ENCODE measurements at regions not wholly inside any gene's neighbourhood (a gene's known extent, or its start where the extent isn't known, plus 50 kb on each side); places are given as distances from the start of the nearest gene placed in this dataset.

- ATAC-seq (ENCODE audit: insufficient read depth, low read depth): no peak
- no peaks in the 10 kb centered on the region for H3K9me3 ChIP-seq (ENCODE audit: insufficient read depth, low read length, severe bottlenecking)
- DNase-seq: no peak
Measured at GRCh38 chr1:193799948-193800690, 613.7 kb upstream of the B3GALT2 start.

DNA sequence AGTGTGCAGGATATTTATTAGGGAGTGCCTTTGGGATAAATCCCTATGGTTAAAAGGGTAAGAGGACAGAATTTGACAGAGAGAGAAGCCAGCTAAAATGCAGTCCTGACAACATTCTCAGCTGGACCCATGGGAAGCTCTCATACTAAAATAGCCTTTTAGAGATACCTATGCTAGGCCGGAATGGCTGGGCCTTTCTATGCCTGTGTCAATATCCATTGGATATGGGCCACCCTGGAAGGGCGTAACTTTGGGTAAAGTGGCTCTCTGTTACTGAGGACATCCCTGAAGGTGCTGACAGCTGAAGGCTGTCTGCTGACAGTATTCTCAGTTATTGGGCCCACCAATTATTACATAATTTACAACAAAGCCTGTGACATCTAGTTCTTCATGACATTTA lies 613.0 kb upstream of the B3GALT2 start:
- Histone ChIP-seq H3K4me3 (ENCODE audit: low read depth in 1 of 2, low read length in 2 of 2) (no peak overlapping the region), H3K27ac (ENCODE audit: low read length) (no peak overlapping the region), H3K27me3 (ENCODE audit: insufficient read depth, low read length, poor library complexity) (no peaks in the 10 kb centered on the region), H4K20me1 (ENCODE audit: insufficient read depth, low read length) (no peaks in the 10 kb centered on the region), H3K9me3 (ENCODE audit: insufficient read depth, low read length, severe bottlenecking) (no peaks in the 10 kb centered on the region), H3K9ac (ENCODE audit: low read depth, low read length) (no peak overlapping the region), H3K4me2 (ENCODE audit: insufficient read depth, low read length) (no peak overlapping the region), H3K4me1 (ENCODE audit: insufficient read depth, low read length) (no peaks in the 10 kb centered on the region), H3K36me3 (ENCODE audit: insufficient read depth, low read length) (no peaks in the 10 kb centered on the region), H2AFZ (ENCODE audit: low read depth, low read length) (no peak overlapping the region), H3K79me2 (ENCODE audit: insufficient read depth, low read length) (no peaks in the 10 kb centered on the region)
- ATAC-seq (ENCODE audit: insufficient read depth, low read depth): no peak
- TF ChIP-seq, protein P1, sequence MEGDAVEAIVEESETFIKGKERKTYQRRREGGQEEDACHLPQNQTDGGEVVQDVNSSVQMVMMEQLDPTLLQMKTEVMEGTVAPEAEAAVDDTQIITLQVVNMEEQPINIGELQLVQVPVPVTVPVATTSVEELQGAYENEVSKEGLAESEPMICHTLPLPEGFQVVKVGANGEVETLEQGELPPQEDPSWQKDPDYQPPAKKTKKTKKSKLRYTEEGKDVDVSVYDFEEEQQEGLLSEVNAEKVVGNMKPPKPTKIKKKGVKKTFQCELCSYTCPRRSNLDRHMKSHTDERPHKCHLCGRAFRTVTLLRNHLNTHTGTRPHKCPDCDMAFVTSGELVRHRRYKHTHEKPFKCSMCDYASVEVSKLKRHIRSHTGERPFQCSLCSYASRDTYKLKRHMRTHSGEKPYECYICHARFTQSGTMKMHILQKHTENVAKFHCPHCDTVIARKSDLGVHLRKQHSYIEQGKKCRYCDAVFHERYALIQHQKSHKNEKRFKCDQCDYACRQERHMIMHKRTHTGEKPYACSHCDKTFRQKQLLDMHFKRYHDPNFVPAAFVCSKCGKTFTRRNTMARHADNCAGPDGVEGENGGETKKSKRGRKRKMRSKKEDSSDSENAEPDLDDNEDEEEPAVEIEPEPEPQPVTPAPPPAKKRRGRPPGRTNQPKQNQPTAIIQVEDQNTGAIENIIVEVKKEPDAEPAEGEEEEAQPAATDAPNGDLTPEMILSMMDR (IDR thresholded peaks at IDR 0.05; ENCODE audit: borderline replicate concordance, extremely low read depth, low read length, poor library complexity, severe bottlenecking): no peak
- TF ChIP-seq EZH2 (IDR thresholded peaks at IDR 0.05; ENCODE audit: borderline replicate concordance, low read depth, low read length, severe bottlenecking): no peak
- no peak for DNase-seq

More at GRCh38 chr1:193799948-193800690, 613.7 kb upstream of the B3GALT2 start:
- TF ChIP-seq, protein P1 (IDR thresholded peaks at IDR 0.05; ENCODE audit: borderline replicate concordance, extremely low read depth, low read length, poor library complexity, severe bottlenecking): no peak
- TF ChIP-seq EZH2 (IDR thresholded peaks at IDR 0.05; ENCODE audit: borderline replicate concordance, low read depth, low read length, severe bottlenecking): no peak
- H3K27ac ChIP-seq (ENCODE audit: low read length): no peak overlapping the region
- no peaks in the 10 kb centered on the region for H3K36me3 ChIP-seq (ENCODE audit: insufficient read depth, low read length)
- no peak overlapping the region for H3K4me2 ChIP-seq (ENCODE audit: insufficient read depth, low read length)
- H3K4me3 ChIP-seq (ENCODE audit: low read depth in 1 of 2, low read length in 2 of 2): no peak overlapping the region
- H3K27me3 ChIP-seq (ENCODE audit: insufficient read depth, low read length, poor library complexity): no peaks in the 10 kb centered on the region
- H3K79me2 ChIP-seq (ENCODE audit: insufficient read depth, low read length): no peaks in the 10 kb centered on the region
- no peaks in the 10 kb centered on the region for H3K4me1 ChIP-seq (ENCODE audit: insufficient read depth, low read length)
- no peak overlapping the region for H2AFZ ChIP-seq (ENCODE audit: low read depth, low read length)
- no peak overlapping the region for H3K9ac ChIP-seq (ENCODE audit: low read depth, low read length)
- no peaks in the 10 kb centered on the region for H4K20me1 ChIP-seq (ENCODE audit: insufficient read depth, low read length)

- no peaks in the 10 kb centered on the region for H3K36me3 ChIP-seq (ENCODE audit: insufficient read depth, low read length)
- H3K4me2 ChIP-seq (ENCODE audit: insufficient read depth, low read length): no peak overlapping the region
- H3K27ac ChIP-seq (ENCODE audit: low read length): no peak overlapping the region
- TF ChIP-seq EZH2 (IDR thresholded peaks at IDR 0.05; ENCODE audit: borderline replicate concordance, low read depth, low read length, severe bottlenecking): no peak
- TF ChIP-seq, protein P1 (IDR thresholded peaks at IDR 0.05; ENCODE audit: borderline replicate concordance, extremely low read depth, low read length, poor library complexity, severe bottlenecking): no peak
- no peak overlapping the region for H3K4me3 ChIP-seq (ENCODE audit: low read depth in 1 of 2, low read length in 2 of 2)
- no peak for ATAC-seq (ENCODE audit: insufficient read depth, low read depth)
- H3K9ac ChIP-seq (ENCODE audit: low read depth, low read length): no peak overlapping the region
- H3K79me2 ChIP-seq (ENCODE audit: insufficient read depth, low read length): no peaks in the 10 kb centered on the region
- H2AFZ ChIP-seq (ENCODE audit: low read depth, low read length): no peak overlapping the region
- no peaks in the 10 kb centered on the region for H4K20me1 ChIP-seq (ENCODE audit: insufficient read depth, low read length)
- no peaks in the 10 kb centered on the region for H3K27me3 ChIP-seq (ENCODE audit: insufficient read depth, low read length, poor library complexity)
- H3K4me1 ChIP-seq (ENCODE audit: insufficient read depth, low read length): no peaks in the 10 kb centered on the region
- DNase-seq: no peak
- no peaks in the 10 kb centered on the region for H3K9me3 ChIP-seq (ENCODE audit: insufficient read depth, low read length, severe bottlenecking)
Measured at GRCh38 chr1:193794239-193794638, 607.8 kb upstream of the B3GALT2 start.
